ENCODE measurements at regions not wholly inside any gene's neighbourhood (a gene's known extent, or its start where the extent isn't known, plus 50 kb on each side); places are given as distances from the start of the nearest gene placed in this dataset.

GRCh38 chr5:167843881-167844572, 447.4 kb upstream of the WWC1 start:
- DNase-seq (ENCODE audit: low spot score), result no peak
- Histone ChIP-seq H3K4me3 (no peak overlapping the region), H3K27ac (no peak overlapping the region)
- TF ChIP-seq CTCF (IDR thresholded peaks at IDR 0.05), result no peak

- no peak for TF ChIP-seq CTCF (IDR thresholded peaks at IDR 0.05)
- no peak overlapping the region for H3K4me3 ChIP-seq
- no peak for DNase-seq (ENCODE audit: low spot score)
- H3K27ac ChIP-seq, result no peak overlapping the region
Measured at GRCh38 chr5:167845952-167846351, 445.5 kb upstream of the WWC1 start.

- Histone ChIP-seq H3K4me3 (no peak overlapping the region), H3K27ac (no peak overlapping the region)
- DNase-seq (ENCODE audit: low spot score), result no peak
- no peak for TF ChIP-seq CTCF (IDR thresholded peaks at IDR 0.05)
Measured at GRCh38 chr5:167849874-167850273, 441.6 kb upstream of the WWC1 start.

- no peak for DNase-seq (ENCODE audit: low spot score)
- no peak overlapping the region for H3K4me3 ChIP-seq
- TF ChIP-seq CTCF (IDR thresholded peaks at IDR 0.05), result no peak
- no peak overlapping the region for H3K27ac ChIP-seq
Measured at GRCh38 chr5:167850911-167851310, 440.5 kb upstream of the WWC1 start.

- TF ChIP-seq CTCF (IDR thresholded peaks at IDR 0.05), result no peak
- Histone ChIP-seq H3K27ac (no peak overlapping the region), H3K4me3 (no peak overlapping the region)
- no peak for DNase-seq (ENCODE audit: low spot score)
Measured at GRCh38 chr5:167851416-167851815, 440.0 kb upstream of the WWC1 start.

- H3K4me3 ChIP-seq, result no peak overlapping the region
- H3K27ac ChIP-seq, result no peak overlapping the region
- no peak for DNase-seq (ENCODE audit: low spot score)
- TF ChIP-seq CTCF (IDR thresholded peaks at IDR 0.05), result no peak
Measured at GRCh38 chr5:167852515-167852914, 438.9 kb upstream of the WWC1 start.

GRCh38 chr5:167853421-167853820, 438.0 kb upstream of the WWC1 start:
- DNase-seq (ENCODE audit: low spot score), result no peak
- H3K4me3 ChIP-seq, result no peak overlapping the region
- TF ChIP-seq CTCF (IDR thresholded peaks at IDR 0.05), result no peak
- no peak overlapping the region for H3K27ac ChIP-seq
